ENCODE measurements at regions not wholly inside any gene's neighbourhood (a gene's known extent, or its start where the extent isn't known, plus 50 kb on each side); places are given as distances from the start of the nearest gene placed in this dataset.
A peak's percentile ranks its signal among the peaks of the same experiment; 100 is the strongest.

- FAIRE-seq = no peak
- no peak for DNase-seq (ENCODE audit: low read depth)
- Histone ChIP-seq H3K4me3 (ENCODE audit: low read depth, low read length) (no peak overlapping the region), H3K36me3 (ENCODE audit: control insufficient read depth, insufficient read depth, low read length) (no peaks in the 10 kb centered on the region), H3K27me3 (ENCODE audit: control insufficient read depth, insufficient read depth, low read length) (no peaks in the 10 kb centered on the region)
- TF ChIP-seq CTCF (IDR thresholded peaks at IDR 0.05; ENCODE audit: insufficient read depth, low read length, severe bottlenecking) = no peak
Measured at GRCh38 chr9:7946458-7946857, 146.9 kb upstream of the DMAC1 start.

GRCh38 chr9:7944572-7944971 is 145.0 kb upstream of the DMAC1 start:
- H3K4me3 ChIP-seq (ENCODE audit: low read depth, low read length) = no peak overlapping the region
- no peak for TF ChIP-seq CTCF (IDR thresholded peaks at IDR 0.05; ENCODE audit: insufficient read depth, low read length, severe bottlenecking)
- no peaks in the 10 kb centered on the region for H3K27me3 ChIP-seq (ENCODE audit: control insufficient read depth, insufficient read depth, low read length)
- FAIRE-seq (no peak), DNase-seq (ENCODE audit: low read depth) (no peak)
- no peaks in the 10 kb centered on the region for H3K36me3 ChIP-seq (ENCODE audit: control insufficient read depth, insufficient read depth, low read length)

- no peak for TF ChIP-seq CTCF (IDR thresholded peaks at IDR 0.05; ENCODE audit: insufficient read depth, low read length, severe bottlenecking)
- Histone ChIP-seq H3K4me3 (ENCODE audit: low read depth, low read length) (no peak overlapping the region), H3K27me3 (ENCODE audit: control insufficient read depth, insufficient read depth, low read length) (no peaks in the 10 kb centered on the region), H3K36me3 (ENCODE audit: control insufficient read depth, insufficient read depth, low read length) (no peaks in the 10 kb centered on the region)
- DNase-seq (ENCODE audit: low read depth) = no peak
- FAIRE-seq = no peak
Measured at GRCh38 chr9:7937761-7938491, 138.3 kb upstream of the DMAC1 start.

GRCh38 chr9:7936996-7937395 is 137.4 kb upstream of the DMAC1 start:
- H3K36me3 ChIP-seq (ENCODE audit: control insufficient read depth, insufficient read depth, low read length) = no peaks in the 10 kb centered on the region
- H3K4me3 ChIP-seq (ENCODE audit: low read depth, low read length) = no peak overlapping the region
- DNase-seq (ENCODE audit: low read depth) = no peak
- TF ChIP-seq CTCF (IDR thresholded peaks at IDR 0.05; ENCODE audit: insufficient read depth, low read length, severe bottlenecking) = no peak
- no peak for FAIRE-seq
- H3K27me3 ChIP-seq (ENCODE audit: control insufficient read depth, insufficient read depth, low read length) = no peaks in the 10 kb centered on the region

- Histone ChIP-seq H3K27me3 (ENCODE audit: control insufficient read depth, insufficient read depth, low read length) (no peaks in the 10 kb centered on the region), H3K4me3 (ENCODE audit: low read depth, low read length) (no peak overlapping the region), H3K36me3 (ENCODE audit: control insufficient read depth, insufficient read depth, low read length) (no peaks in the 10 kb centered on the region)
- TF ChIP-seq CTCF (IDR thresholded peaks at IDR 0.05; ENCODE audit: insufficient read depth, low read length, severe bottlenecking) = no peak
- no peak for DNase-seq (ENCODE audit: low read depth)
- FAIRE-seq = no peak
Measured at GRCh38 chr9:7936163-7936562, 136.6 kb upstream of the DMAC1 start.

GRCh38 chr9:7935681-7936080 is 136.1 kb upstream of the DMAC1 start:
- Histone ChIP-seq H3K4me3 (ENCODE audit: low read depth, low read length) (no peak overlapping the region), H3K27me3 (ENCODE audit: control insufficient read depth, insufficient read depth, low read length) (no peaks in the 10 kb centered on the region), H3K36me3 (ENCODE audit: control insufficient read depth, insufficient read depth, low read length) (no peaks in the 10 kb centered on the region)
- TF ChIP-seq CTCF (IDR thresholded peaks at IDR 0.05; ENCODE audit: insufficient read depth, low read length, severe bottlenecking) = no peak
- DNase-seq (ENCODE audit: low read depth) = peak; percentile 12
- FAIRE-seq = no peak

Data from bronchial epithelial cell (primary cell).